B cell (primary cell): ENCODE measurements at regions not wholly inside any gene's neighbourhood (a gene's known extent, or its start where the extent isn't known, plus 50 kb on each side); places are given as distances from the start of the nearest gene placed in this dataset.

Experiments
- ATAC-seq: fragments of 200-7000 bp; cut with Tn5 transposase; one replicate; pipeline ENCODE4 v1.10.0; 2021; ENCODE audit warnings: low read depth, mild to moderate bottlenecking, moderate number of reproducible peaks, moderate library complexity
- CTCF ChIA-PET: fragments of 350-600 bp; sonication (Branson Sonifier 250); formaldehyde crosslinking; loops from one replicate; lab custom pipeline; 2021; ENCODE audit warnings: antibody characterized with exemption, inconsistent platforms; lab: Charles Lee
- POLR2A ChIA-PET: fragments of 350-600 bp; sonication (Branson Sonifier 250); formaldehyde crosslinking; loops from one replicate; lab custom pipeline; 2021; ENCODE audit warnings: antibody characterized with exemption; lab: Charles Lee
- DNase-seq: peaks from one replicate; pipeline ENCODE4 v3.0.0; 2013
- H2AFZ ChIP-seq: 2 replicates; pipeline ENCODE4 v1.6.1; 2012; ENCODE audit warnings: mild to moderate bottlenecking, low read depth, low read length; ENCODE audit not compliant: insufficient read depth, poor library complexity, severe bottlenecking
- H3K27ac ChIP-seq, 2 donors: 1 replicate in 1 of 2; 2 replicates in 1 of 2; pipeline ENCODE4 v1.5.1; 2012 to 2013; ENCODE audit warnings: low read length in 2 of 2, mild to moderate bottlenecking in 2 of 2, moderate library complexity in 1 of 2
- H3K27me3 ChIP-seq, 4 experiments: fragments of 200-600 bp in 1 of 4; sonication (generic) in 1 of 4; replicated peaks in 1 of 4; 1 replicate in 2 of 4; 2 replicates in 2 of 4; pipeline versions ENCODE4 v1.6.1 to v1.7.0; 2013 to 2016; ENCODE audit warnings: low read length in 3 of 4, mild to moderate bottlenecking in 2 of 4, mixed read lengths in 1 of 4, moderate library complexity in 1 of 4; ENCODE audit not compliant: insufficient read depth in 4 of 4, control insufficient read depth in 3 of 4; ENCODE audit errors: control extremely low read depth in 1 of 4
- H3K36me3 ChIP-seq, 2 experiments: replicated peaks in 1 of 2; 1 replicate in 1 of 2; 2 replicates in 1 of 2; pipeline versions ENCODE4 v1.6.1 to v1.7.1; 2013; ENCODE audit warnings: low read length in 1 of 2; ENCODE audit not compliant: insufficient read depth in 2 of 2, control insufficient read depth in 1 of 2; ENCODE audit errors: control extremely low read depth in 1 of 2, extremely low read depth in 1 of 2
- H3K4me1 ChIP-seq, 2 donors: fragments of 200-600 bp in 1 of 2; sonication (generic) in 1 of 2; 1 replicate in 1 of 2; 2 replicates in 1 of 2; pipeline versions ENCODE4 v1.5.1 to v1.6.1; 2013 to 2017; ENCODE audit warnings: low read length in 2 of 2; ENCODE audit not compliant: control insufficient read depth in 2 of 2, insufficient read depth in 2 of 2
- H3K4me2 ChIP-seq: replicated peaks from 2 replicates; pipeline ENCODE3; 2012; ENCODE audit warnings: mild to moderate bottlenecking, low read depth, low read length; ENCODE audit not compliant: poor library complexity, severe bottlenecking
- H3K4me3 ChIP-seq, 5 experiments: fragments of 200-600 bp in 1 of 5; sonication (generic) in 1 of 5; 1 replicate in 3 of 5; 2 replicates in 2 of 5; pipeline versions ENCODE4 v1.5.1 to v1.7.0; 2011 to 2016; ENCODE audit warnings: low read length in 4 of 5, mild to moderate bottlenecking in 4 of 5, low read depth in 2 of 5, control low read depth in 1 of 5, moderate library complexity in 1 of 5; ENCODE audit not compliant: insufficient read depth in 1 of 5; ENCODE audit errors: control extremely low read depth in 1 of 5, extremely low read depth in 1 of 5
- H3K79me2 ChIP-seq: fragments of 200-600 bp; sonication (generic); one replicate; pipeline ENCODE4 v1.6.0; 2016; ENCODE audit warnings: low read length; ENCODE audit not compliant: control insufficient read depth, insufficient read depth
- H3K9ac ChIP-seq: fragments of 200-600 bp; sonication (generic); 2 replicates; pipeline ENCODE4 v1.6.1; 2017; ENCODE audit warnings: mild to moderate bottlenecking, low read length, moderate library complexity
- H3K9me3 ChIP-seq, 3 donors: one replicate each; pipeline versions ENCODE4 v1.6.1 to v1.7.1; 2013; ENCODE audit warnings: low read length in 2 of 3; ENCODE audit not compliant: control insufficient read depth in 2 of 3, insufficient read depth in 1 of 3; ENCODE audit errors: control extremely low read depth in 1 of 3
- H4K20me1 ChIP-seq: 2 replicates; pipeline ENCODE4 v1.6.0; 2012; ENCODE audit warnings: mild to moderate bottlenecking, low read length; ENCODE audit not compliant: insufficient read depth, control insufficient read depth, poor library complexity, severe bottlenecking
- H3K27ac Mint-ChIP-seq: one replicate; pipeline ENCODE4 v1.8.0; 2021; ENCODE audit warnings: mixed read lengths
- H3K27me3 Mint-ChIP-seq: one replicate; pipeline ENCODE4 v1.8.0; 2021; ENCODE audit warnings: mixed read lengths
- H3K4me1 Mint-ChIP-seq: one replicate; pipeline ENCODE4 v1.8.0; 2021; ENCODE audit warnings: mixed read lengths
- H3K4me3 Mint-ChIP-seq: one replicate; pipeline ENCODE4 v1.8.0; 2021; ENCODE audit warnings: mixed read lengths
- H3K9me3 Mint-ChIP-seq: one replicate; pipeline ENCODE4 v1.8.0; 2022; ENCODE audit warnings: mixed read lengths; ENCODE audit not compliant: insufficient read depth
- EZH2 ChIP-seq: IDR thresholded peaks from 2 replicates; pipeline ENCODE4 v1.6.1; 2012; ENCODE audit warnings: borderline replicate concordance, low read depth, mild to moderate bottlenecking, moderate library complexity, low read length; ENCODE audit not compliant: insufficient read depth, poor library complexity, severe bottlenecking
- WGBS: methylation state at CpG from one replicate; pipeline ENCODE4 v1.1.5; 2013; ENCODE audit warnings: missing lambda C conversion rate; ENCODE audit not compliant: insufficient coverage; 5-methylcytosine and 5-hydroxymethylcytosine counted together
- intact Hi-C: fragments of 100-400 bp; cut with micrococcal nuclease; formaldehyde crosslinking; loops from one replicate; pipeline ENCODE4 v1.10.0; 2022
- TF ChIP-seq, protein P1 (sequence below): fragments of 200-600 bp; IDR thresholded peaks from one replicate; pipeline ENCODE4 v1.8.0; 2022; ENCODE audit warnings: antibody characterized with exemption, mild to moderate bottlenecking

DNA sequence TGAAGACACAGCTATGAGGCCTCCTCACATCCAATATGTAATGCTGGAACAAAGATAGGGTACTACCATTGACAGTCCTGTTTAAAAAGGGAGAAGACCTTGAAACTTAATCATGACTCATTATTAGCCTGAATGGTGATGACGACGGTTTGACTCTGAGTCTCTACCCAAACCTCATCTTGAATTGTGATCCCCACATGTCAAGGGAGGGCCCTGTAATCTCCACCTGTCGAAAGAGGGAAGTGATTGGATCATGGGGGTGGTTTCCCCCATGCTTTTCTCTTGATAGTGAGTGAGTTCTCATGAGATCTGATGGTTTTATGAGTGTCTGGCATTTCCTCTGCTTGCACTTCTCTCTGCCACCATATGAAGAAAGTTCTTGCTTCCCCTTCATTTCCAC, 395.3 kb upstream of the CPEB2 start:
- DNase-seq, result no peak
- POLR2A ChIA-PET, result no interaction called here

DNA sequence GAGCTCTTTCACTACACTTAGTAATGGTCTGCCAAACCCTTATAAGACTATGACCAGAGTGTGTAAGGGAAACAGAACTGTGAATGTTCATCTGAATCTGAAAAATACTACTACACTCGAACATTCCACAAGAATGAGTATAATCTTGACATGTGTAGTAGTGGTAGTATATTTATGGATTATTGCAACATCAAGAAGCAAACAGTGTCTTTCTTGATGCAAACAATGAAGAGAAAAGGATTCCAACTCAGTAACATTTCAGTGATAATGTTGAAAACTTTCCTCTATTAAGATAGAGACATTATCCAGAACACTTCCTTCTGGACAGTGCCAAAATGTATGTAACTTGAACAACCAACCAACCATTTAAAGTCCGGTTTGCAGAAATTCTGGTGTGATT, 394.7 kb upstream of the CPEB2 start:
- Mint-ChIP-seq H3K27me3 (no peaks in the 10 kb centered on the region), H3K4me3 (no peak overlapping the region), H3K27ac (no peak overlapping the region), H3K9me3 (no peaks in the 10 kb centered on the region), H3K4me1 (no peaks in the 10 kb centered on the region)
- H3K36me3 ChIP-seq, result no peaks in the 10 kb centered on the region
- no peaks in the 10 kb centered on the region for H3K27me3 ChIP-seq
- TF ChIP-seq EZH2, result no peak
- TF ChIP-seq, protein P1, sequence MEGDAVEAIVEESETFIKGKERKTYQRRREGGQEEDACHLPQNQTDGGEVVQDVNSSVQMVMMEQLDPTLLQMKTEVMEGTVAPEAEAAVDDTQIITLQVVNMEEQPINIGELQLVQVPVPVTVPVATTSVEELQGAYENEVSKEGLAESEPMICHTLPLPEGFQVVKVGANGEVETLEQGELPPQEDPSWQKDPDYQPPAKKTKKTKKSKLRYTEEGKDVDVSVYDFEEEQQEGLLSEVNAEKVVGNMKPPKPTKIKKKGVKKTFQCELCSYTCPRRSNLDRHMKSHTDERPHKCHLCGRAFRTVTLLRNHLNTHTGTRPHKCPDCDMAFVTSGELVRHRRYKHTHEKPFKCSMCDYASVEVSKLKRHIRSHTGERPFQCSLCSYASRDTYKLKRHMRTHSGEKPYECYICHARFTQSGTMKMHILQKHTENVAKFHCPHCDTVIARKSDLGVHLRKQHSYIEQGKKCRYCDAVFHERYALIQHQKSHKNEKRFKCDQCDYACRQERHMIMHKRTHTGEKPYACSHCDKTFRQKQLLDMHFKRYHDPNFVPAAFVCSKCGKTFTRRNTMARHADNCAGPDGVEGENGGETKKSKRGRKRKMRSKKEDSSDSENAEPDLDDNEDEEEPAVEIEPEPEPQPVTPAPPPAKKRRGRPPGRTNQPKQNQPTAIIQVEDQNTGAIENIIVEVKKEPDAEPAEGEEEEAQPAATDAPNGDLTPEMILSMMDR, result no peak
- POLR2A ChIA-PET, result no interaction called here
- H3K4me1 ChIP-seq, result no peaks in the 10 kb centered on the region
- no peak overlapping the region for H3K4me2 ChIP-seq
- intact Hi-C loops, result no loop called here
- H3K9me3 ChIP-seq, result no peaks in the 10 kb centered on the region
- no peak overlapping the region for H3K27ac ChIP-seq
- H3K79me2 ChIP-seq, result no peaks in the 10 kb centered on the region
- no peak overlapping the region for H2AFZ ChIP-seq
- CTCF ChIA-PET, result no interaction called here
- no CpG with 5 or more reads among the region's 2 CpGs for WGBS
- no peak for ATAC-seq
- no peak for DNase-seq
- no peak overlapping the region for H3K9ac ChIP-seq
- no peak overlapping the region for H3K4me3 ChIP-seq
- H4K20me1 ChIP-seq, result no peaks in the 10 kb centered on the region

More for the DNA sequence above, 395.3 kb upstream of the CPEB2 start:
- WGBS, result no CpG with 5 or more reads among the region's 3 CpGs
- Mint-ChIP-seq H3K9me3 (no peaks in the 10 kb centered on the region), H3K27ac (no peak overlapping the region), H3K27me3 (no peaks in the 10 kb centered on the region), H3K4me3 (no peak overlapping the region), H3K4me1 (no peaks in the 10 kb centered on the region)
- H3K9me3 ChIP-seq, result no peaks in the 10 kb centered on the region
- no peak overlapping the region for H3K27ac ChIP-seq
- TF ChIP-seq, protein P1, result no peak
- TF ChIP-seq EZH2, result no peak
- H3K36me3 ChIP-seq, result no peaks in the 10 kb centered on the region
- no peak overlapping the region for H3K4me2 ChIP-seq
- no peaks in the 10 kb centered on the region for H4K20me1 ChIP-seq
- CTCF ChIA-PET, result no interaction called here
- no peaks in the 10 kb centered on the region for H3K27me3 ChIP-seq
- ATAC-seq, result no peak
- H3K4me3 ChIP-seq, result no peak overlapping the region
- intact Hi-C loops, result no loop called here
- H3K9ac ChIP-seq, result no peak overlapping the region
- H2AFZ ChIP-seq, result no peak overlapping the region
- no peaks in the 10 kb centered on the region for H3K79me2 ChIP-seq
- H3K4me1 ChIP-seq, result no peaks in the 10 kb centered on the region
